Neuronal stem cell (in vitro differentiated cells): ENCODE measurements at regions not wholly inside any gene's neighbourhood (a gene's known extent, or its start where the extent isn't known, plus 50 kb on each side); places are given as distances from the start of the nearest gene placed in this dataset.

Experiments
- DNase-seq: peaks from one replicate; pipeline ENCODE4 v3.0.0-alpha.2; 2013; ENCODE audit warnings: low spot score
- H2AFZ ChIP-seq: one replicate; pipeline ENCODE4 v1.6.1; 2013; ENCODE audit warnings: mild to moderate bottlenecking, low read length, inconsistent platforms
- H2AK5ac ChIP-seq: 2 replicates; pipeline ENCODE4 v1.6.1; 2013; ENCODE audit warnings: low read depth, mild to moderate bottlenecking, inconsistent platforms, low read length, moderate library complexity, mixed read lengths
- H2BK120ac ChIP-seq: 2 replicates; pipeline ENCODE4 v1.6.1; 2013; ENCODE audit warnings: low read depth, mild to moderate bottlenecking, inconsistent platforms, low read length, moderate library complexity, mixed read lengths
- H2BK12ac ChIP-seq: one replicate; pipeline ENCODE4 v1.6.1; 2013; ENCODE audit warnings: low read length, inconsistent platforms
- H2BK15ac ChIP-seq: 2 replicates; pipeline ENCODE4 v1.6.1; 2013; ENCODE audit warnings: mild to moderate bottlenecking, low read length, inconsistent platforms, mixed read lengths
- H2BK5ac ChIP-seq: one replicate; pipeline ENCODE4 v1.6.1; 2013; ENCODE audit warnings: inconsistent platforms, mild to moderate bottlenecking, low read length, moderate library complexity
- H3K14ac ChIP-seq: one replicate; pipeline ENCODE4 v1.6.1; 2013; ENCODE audit warnings: low read length, inconsistent platforms
- H3K18ac ChIP-seq: 2 replicates; pipeline ENCODE4 v1.6.1; 2013; ENCODE audit warnings: low read length, inconsistent platforms
- H3K23ac ChIP-seq: 2 replicates; pipeline ENCODE4 v1.6.1; 2013; ENCODE audit warnings: low read depth, mild to moderate bottlenecking, mixed read lengths, low read length, inconsistent platforms; ENCODE audit not compliant: poor library complexity
- H3K27ac ChIP-seq: replicated peaks from 3 replicates; pipeline ENCODE4 v1.5.1; 2013; ENCODE audit warnings: low read length, inconsistent platforms
- H3K27me3 ChIP-seq, 3 experiments: 2 replicates each; pipeline ENCODE4 v1.6.1; 2013; ENCODE audit warnings: low read length in 3 of 3, mild to moderate bottlenecking in 2 of 3, inconsistent platforms in 1 of 3, low read depth in 1 of 3, mixed read lengths in 1 of 3, moderate library complexity in 1 of 3; ENCODE audit not compliant: control insufficient read depth in 3 of 3, insufficient read depth in 3 of 3
- H3K36me3 ChIP-seq, 2 donors: replicated peaks in 1 of 2; 2 replicates each; pipeline ENCODE4 v1.6.1; 2013; ENCODE audit warnings: low read length in 2 of 2; ENCODE audit not compliant: control insufficient read depth in 2 of 2, insufficient read depth in 2 of 2
- H3K4ac ChIP-seq: 2 replicates; pipeline ENCODE4 v1.6.1; 2013; ENCODE audit warnings: inconsistent platforms, mild to moderate bottlenecking, low read length, moderate library complexity
- H3K4me1 ChIP-seq, 2 donors: 1 replicate in 1 of 2; 2 replicates in 1 of 2; pipeline ENCODE4 v1.6.1; 2013; ENCODE audit warnings: low read length in 2 of 2, low read depth in 1 of 2; ENCODE audit not compliant: control insufficient read depth in 2 of 2, insufficient read depth in 1 of 2
- H3K4me2 ChIP-seq: one replicate; pipeline ENCODE4 v1.6.1; 2013; ENCODE audit warnings: mild to moderate bottlenecking, low read length, inconsistent platforms; ENCODE audit not compliant: insufficient read depth, poor library complexity, severe bottlenecking
- H3K4me3 ChIP-seq, 2 donors: 2 replicates each; pipeline ENCODE4 v1.5.1; 2013; ENCODE audit warnings: low read length in 2 of 2, mild to moderate bottlenecking in 2 of 2, inconsistent platforms in 1 of 2, moderate library complexity in 1 of 2
- H3K79me1 ChIP-seq: one replicate; pipeline ENCODE4 v1.6.1; 2013; ENCODE audit warnings: low read depth, mild to moderate bottlenecking, inconsistent platforms, low read length, moderate library complexity
- H3K9ac ChIP-seq: one replicate; pipeline ENCODE4 v1.6.1; 2013; ENCODE audit warnings: mild to moderate bottlenecking, low read depth, low read length, inconsistent platforms; ENCODE audit not compliant: poor library complexity
- H3K9me3 ChIP-seq, 2 donors: replicated peaks in 1 of 2; 2 replicates each; pipeline versions ENCODE3 to v1.6.1; 2013; ENCODE audit warnings: low read length in 2 of 2, mild to moderate bottlenecking in 2 of 2, inconsistent platforms in 1 of 2, low read depth in 1 of 2, mixed read lengths in 1 of 2, moderate library complexity in 1 of 2; ENCODE audit not compliant: control insufficient read depth in 2 of 2, insufficient read depth in 1 of 2
- H4K8ac ChIP-seq: one replicate; pipeline ENCODE4 v1.6.1; 2013; ENCODE audit warnings: low read depth, mild to moderate bottlenecking, inconsistent platforms, low read length, moderate library complexity
- H4K91ac ChIP-seq: one replicate; pipeline ENCODE4 v1.6.1; 2013; ENCODE audit warnings: low read length, low read depth, mild to moderate bottlenecking, inconsistent platforms; ENCODE audit not compliant: poor library complexity
- WGBS, 2 donors: extraction: QIAGEN DNeasy Blood & Tissue Kit; methylation state at CpG; one replicate each; pipeline ENCODE4 v1.1.7; 2013; ENCODE audit warnings: missing lambda C conversion rate in 2 of 2, mixed read lengths in 1 of 2; ENCODE audit not compliant: insufficient read length in 2 of 2, insufficient replicate concordance in 1 of 2; ENCODE audit errors: extremely low coverage in 2 of 2; 5-methylcytosine and 5-hydroxymethylcytosine counted together

DNA sequence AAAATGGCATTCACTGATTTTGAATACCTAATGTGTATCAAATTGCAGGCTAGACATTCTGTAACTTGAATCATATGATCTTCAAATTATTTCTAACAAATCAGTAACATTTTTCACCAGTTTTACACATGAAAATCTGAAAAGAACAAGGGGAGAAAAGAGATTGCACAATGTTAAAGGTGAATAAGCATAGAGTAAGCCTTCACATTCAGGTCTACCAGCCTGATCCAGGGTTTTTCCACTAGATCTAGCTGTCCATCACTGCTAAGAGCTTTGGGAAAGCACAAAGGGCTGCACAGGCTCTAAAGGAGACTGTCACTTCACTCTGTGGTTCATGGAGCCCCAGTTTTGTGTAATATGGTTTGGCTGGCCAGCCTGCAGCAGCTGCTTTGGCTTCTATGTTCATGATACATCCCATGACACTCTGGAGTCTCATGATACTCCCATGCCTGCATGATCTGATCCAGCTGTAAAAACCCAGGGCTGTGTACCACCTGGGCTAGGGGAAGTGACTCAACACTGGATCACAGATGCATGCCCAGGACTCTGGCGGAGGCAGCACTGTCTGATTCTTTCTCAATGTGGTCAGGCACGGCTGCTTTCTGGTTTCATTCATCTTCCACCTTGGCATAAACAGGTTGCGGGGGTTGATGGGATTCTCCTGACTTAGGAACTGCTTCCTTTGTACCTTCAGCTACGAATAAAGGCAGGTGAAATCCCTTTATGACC lies 859.7 kb downstream of the GALC start:
- Histone ChIP-seq H3K23ac (no peak overlapping the region), H3K36me3 (no peaks in the 10 kb centered on the region), H2AFZ (no peak overlapping the region), H3K4me1 (peaks cover 0 to 5% of the 10 kb centered on the region in 2 donors), H3K4me3 (no peak overlapping the region), H2BK120ac (no peak overlapping the region), H2AK5ac (no peak overlapping the region), H3K18ac (no peak overlapping the region), H4K91ac (no peak overlapping the region), H2BK5ac (no peak overlapping the region), H3K4ac (no peak overlapping the region), H3K14ac (no peak overlapping the region), H3K79me1 (no peaks in the 10 kb centered on the region), H3K27ac (no peak overlapping the region), H2BK12ac (no peak overlapping the region), H2BK15ac (no peak overlapping the region), H4K8ac (no peak overlapping the region), H3K4me2 (no peak overlapping the region), H3K9me3 (no peaks in the 10 kb centered on the region), H3K9ac (no peak overlapping the region), H3K27me3 (no peaks in the 10 kb centered on the region)
- WGBS, 2 donors, result no CpG with 5 or more reads among the region's 4 CpGs
- no peak for DNase-seq

DNA sequence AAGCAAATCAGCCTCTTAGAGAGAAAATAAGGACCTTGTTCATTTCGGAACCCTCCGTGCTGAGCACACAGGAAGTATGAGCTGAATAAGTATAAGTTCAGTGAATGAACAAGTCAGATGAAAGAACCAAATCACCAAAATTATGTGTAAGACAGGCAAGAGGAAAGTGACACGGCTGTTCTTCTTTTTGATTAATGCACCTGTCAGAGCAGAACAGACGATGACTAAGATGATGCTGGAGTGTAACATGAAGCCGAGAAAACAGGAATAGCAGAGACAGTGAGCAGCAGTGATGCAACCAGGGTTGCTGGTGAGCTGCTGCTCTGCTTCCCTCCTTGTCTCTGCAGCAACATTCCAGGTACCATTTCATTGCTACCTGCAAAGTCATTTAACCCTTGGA lies 861.1 kb downstream of the GALC start:
- H3K18ac ChIP-seq, result no peak overlapping the region
- no peak overlapping the region for H2BK12ac ChIP-seq
- no peak for DNase-seq
- H2BK120ac ChIP-seq, result no peak overlapping the region
- H3K14ac ChIP-seq, result no peak overlapping the region
- H2AFZ ChIP-seq, result no peak overlapping the region
- no peaks in the 10 kb centered on the region for H3K36me3 ChIP-seq
- no peak overlapping the region for H3K9ac ChIP-seq
- no peak overlapping the region for H3K4me2 ChIP-seq
- no peak overlapping the region for H2AK5ac ChIP-seq
- H4K91ac ChIP-seq, result no peak overlapping the region
- no peaks in the 10 kb centered on the region for H3K9me3 ChIP-seq
- no peak overlapping the region for H2BK5ac ChIP-seq
- peaks cover 0 to 5% of the 10 kb centered on the region in 2 donors for H3K4me1 ChIP-seq
- no peak overlapping the region for H3K4me3 ChIP-seq
- H4K8ac ChIP-seq, result no peak overlapping the region
- no peaks in the 10 kb centered on the region for H3K27me3 ChIP-seq
- H3K79me1 ChIP-seq, result no peaks in the 10 kb centered on the region
- no peak overlapping the region for H3K27ac ChIP-seq
- no peak overlapping the region for H3K4ac ChIP-seq
- H3K23ac ChIP-seq, result no peak overlapping the region
- no CpG with 5 or more reads among the region's 5 CpGs for WGBS, 2 donors
- H2BK15ac ChIP-seq, result no peak overlapping the region

DNA sequence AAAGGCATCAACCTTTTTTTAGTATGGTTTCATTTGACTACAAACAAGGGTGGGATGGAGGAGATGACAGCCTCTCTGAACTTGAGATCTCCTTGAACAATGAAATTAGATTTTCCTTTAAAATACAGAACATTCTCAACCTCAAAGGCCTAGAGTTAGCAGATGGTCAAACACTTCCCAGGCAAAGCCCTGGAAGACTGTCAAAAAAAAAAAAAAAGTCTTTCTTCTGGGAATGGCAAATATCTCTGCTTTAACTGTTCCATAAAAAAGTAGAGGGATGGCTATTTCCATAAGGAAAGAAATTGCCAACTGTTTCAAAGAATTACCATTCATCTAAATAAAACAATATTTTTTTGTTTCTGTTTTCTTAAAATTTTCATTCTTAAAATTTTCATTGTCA lies 870.8 kb downstream of the GALC start:
- Histone ChIP-seq H2BK5ac (no peak overlapping the region), H2BK12ac (no peak overlapping the region), H3K79me1 (no peaks in the 10 kb centered on the region), H2AK5ac (no peak overlapping the region), H3K27me3 (no peaks in the 10 kb centered on the region), H3K4me2 (no peak overlapping the region), H3K9ac (no peak overlapping the region), H3K18ac (no peak overlapping the region), H4K8ac (no peak overlapping the region), H3K4ac (no peak overlapping the region), H2BK15ac (no peak overlapping the region), H2AFZ (no peak overlapping the region), H3K27ac (no peak overlapping the region), H4K91ac (no peak overlapping the region), H3K4me3 (no peak overlapping the region), H3K9me3 (no peaks in the 10 kb centered on the region), H3K4me1 (no peaks in the 10 kb centered on the region), H2BK120ac (no peak overlapping the region), H3K14ac (no peak overlapping the region), H3K23ac (no peak overlapping the region), H3K36me3 (no peaks in the 10 kb centered on the region)
- no peak for DNase-seq

DNA sequence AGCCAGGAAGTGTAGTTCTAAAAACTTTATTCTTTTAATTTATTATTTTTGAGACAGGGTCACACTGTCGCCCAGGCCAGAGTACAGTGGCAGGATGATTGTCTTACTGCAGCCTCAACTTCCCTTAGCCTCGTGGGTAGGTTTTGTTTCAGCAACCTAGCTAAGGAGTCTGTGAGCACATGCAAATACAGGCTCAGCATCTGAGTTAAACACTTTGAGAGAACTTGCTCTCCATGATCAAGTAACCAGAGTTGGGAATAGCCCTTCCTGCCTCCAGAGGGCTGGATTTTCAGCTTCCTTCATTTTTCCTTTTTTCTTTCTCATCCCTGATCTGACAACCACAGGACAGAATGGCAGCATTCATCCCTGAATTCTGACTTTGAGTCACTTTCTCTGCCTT lies 871.3 kb downstream of the GALC start:
- no peak overlapping the region for H4K91ac ChIP-seq
- H3K4me2 ChIP-seq, result no peak overlapping the region
- H2AFZ ChIP-seq, result no peak overlapping the region
- H2BK5ac ChIP-seq, result no peak overlapping the region
- no peak overlapping the region for H2BK12ac ChIP-seq
- H3K14ac ChIP-seq, result no peak overlapping the region
- H3K4ac ChIP-seq, result no peak overlapping the region
- no peak overlapping the region for H3K18ac ChIP-seq
- H3K9me3 ChIP-seq, result no peaks in the 10 kb centered on the region
- no peak overlapping the region for H3K4me3 ChIP-seq
- WGBS, 2 donors, result no CpG with 5 or more reads among the region's 2 CpGs
- no peaks in the 10 kb centered on the region for H3K79me1 ChIP-seq
- H3K36me3 ChIP-seq, result no peaks in the 10 kb centered on the region
- no peak overlapping the region for H3K23ac ChIP-seq
- H2AK5ac ChIP-seq, result no peak overlapping the region
- no peaks in the 10 kb centered on the region for H3K27me3 ChIP-seq
- H4K8ac ChIP-seq, result no peak overlapping the region
- no peak overlapping the region for H2BK15ac ChIP-seq
- no peak overlapping the region for H2BK120ac ChIP-seq
- no peak for DNase-seq
- no peak overlapping the region for H3K27ac ChIP-seq
- H3K4me1 ChIP-seq, result no peaks in the 10 kb centered on the region
- no peak overlapping the region for H3K9ac ChIP-seq
